Activated B cell treated with CpG ODN at 0.5 μM for 24 hours (primary cell): ENCODE measurements at regions not wholly inside any gene's neighbourhood (a gene's known extent, or its start where the extent isn't known, plus 50 kb on each side); places are given as distances from the start of the nearest gene placed in this dataset.

ENCODE experiments used
- ATAC-seq: fragments of 200-7000 bp; cut with Tn5 transposase; one replicate; pipeline ENCODE4 v1.10.0; 2021; ENCODE audit warnings: low read depth, mild to moderate bottlenecking, moderate library complexity
- CTCF ChIA-PET: fragments of 350-600 bp; sonication (Branson Sonifier 250); formaldehyde crosslinking; loops from one replicate; lab custom pipeline; 2021; ENCODE audit warnings: antibody characterized with exemption; lab: Charles Lee
- POLR2A ChIA-PET: fragments of 350-600 bp; sonication (Branson Sonifier 250); formaldehyde crosslinking; loops from one replicate; lab custom pipeline; 2021; ENCODE audit warnings: antibody characterized with exemption; lab: Charles Lee
- DNase-seq: peaks from one replicate; pipeline ENCODE4 v3.0.0; 2022
- H3K27ac Mint-ChIP-seq: one replicate; pipeline ENCODE4 v1.8.0; 2020; ENCODE audit warnings: mixed read lengths
- H3K27me3 Mint-ChIP-seq: one replicate; pipeline ENCODE4 v1.8.0; 2021; ENCODE audit warnings: mixed read lengths
- H3K36me3 Mint-ChIP-seq: one replicate; pipeline ENCODE4 v1.8.0; 2021; ENCODE audit warnings: low read depth, mixed read lengths
- H3K4me1 Mint-ChIP-seq: one replicate; pipeline ENCODE4 v1.8.0; 2021; ENCODE audit warnings: mixed read lengths
- H3K4me3 Mint-ChIP-seq: one replicate; pipeline ENCODE4 v1.8.0; 2020; ENCODE audit warnings: mild to moderate bottlenecking, mixed read lengths
- H3K9me3 Mint-ChIP-seq: one replicate; pipeline ENCODE4 v1.8.0; 2020; ENCODE audit warnings: mixed read lengths
- CTCF ChIP-seq: fragments of 200-600 bp; IDR thresholded peaks from one replicate; pipeline ENCODE4 v1.8.0; 2022; ENCODE audit warnings: antibody characterized with exemption, mild to moderate bottlenecking
- intact Hi-C: fragments of 100-400 bp; cut with micrococcal nuclease; formaldehyde crosslinking; loops from one replicate; pipeline ENCODE4 v1.15.1; 2024

GRCh38 chr3:30510596-30510995 is 95.8 kb upstream of the TGFBR2 start:
- intact Hi-C loops, result no loop called here
- DNase-seq, result no peak
- TF ChIP-seq CTCF, result no peak
- H3K36me3 Mint-ChIP-seq, result no peaks in the 10 kb centered on the region
- ChIA-PET CTCF (no interaction called here), POLR2A (no interaction called here)
- ATAC-seq, result no peak
- H3K27ac Mint-ChIP-seq, result no peak overlapping the region
- H3K9me3 Mint-ChIP-seq, result no peaks in the 10 kb centered on the region
- no peaks in the 10 kb centered on the region for H3K27me3 Mint-ChIP-seq
- H3K4me1 Mint-ChIP-seq, result peaks cover 17% of the 10 kb centered on the region
- H3K4me3 Mint-ChIP-seq, result no peak overlapping the region

- Mint-ChIP-seq H3K4me1 (peaks cover 17% of the 10 kb centered on the region), H3K9me3 (no peaks in the 10 kb centered on the region), H3K36me3 (no peaks in the 10 kb centered on the region), H3K27me3 (no peaks in the 10 kb centered on the region), H3K4me3 (no peak overlapping the region), H3K27ac (no peak overlapping the region)
- intact Hi-C loops, result no loop called here
- ChIA-PET POLR2A (no interaction called here), CTCF (no interaction called here)
- DNase-seq (no peak), ATAC-seq (no peak)
- TF ChIP-seq CTCF, result no peak
These were observed 94.7 kb upstream of the TGFBR2 start for GRCh38 chr3:30511524-30512251.

- H3K4me1 Mint-ChIP-seq, result peaks cover 17% of the 10 kb centered on the region
- TF ChIP-seq CTCF, result no peak
- DNase-seq (no peak), ATAC-seq (no peak)
- intact Hi-C loops, result no loop called here
- ChIA-PET POLR2A (no interaction called here), CTCF (no interaction called here)
- no peaks in the 10 kb centered on the region for H3K9me3 Mint-ChIP-seq
- H3K27ac Mint-ChIP-seq, result no peak overlapping the region
- no peaks in the 10 kb centered on the region for H3K36me3 Mint-ChIP-seq
- no peak overlapping the region for H3K4me3 Mint-ChIP-seq
- H3K27me3 Mint-ChIP-seq, result no peaks in the 10 kb centered on the region
These were observed 93.8 kb upstream of the TGFBR2 start for GRCh38 chr3:30512576-30512975.

- intact Hi-C loops, result no loop called here
- no peaks in the 10 kb centered on the region for H3K27me3 Mint-ChIP-seq
- POLR2A ChIA-PET, result interaction anchor here (0.6 kb wide), 1 partner anchor 18 kb away, joined by 3 read pairs; no protein-coding TSS in a partner anchor
- no peaks in the 10 kb centered on the region for H3K36me3 Mint-ChIP-seq
- H3K4me1 Mint-ChIP-seq, result peaks cover 9% of the 10 kb centered on the region
- no peak for TF ChIP-seq CTCF
- no peak overlapping the region for H3K4me3 Mint-ChIP-seq
- CTCF ChIA-PET, result no interaction called here
- H3K9me3 Mint-ChIP-seq, result no peaks in the 10 kb centered on the region
- DNase-seq, result no peak
- ATAC-seq, result no peak
- no peak overlapping the region for H3K27ac Mint-ChIP-seq
These were observed 92.8 kb upstream of the TGFBR2 start for GRCh38 chr3:30513374-30514152.

GRCh38 chr3:30516238-30516637 is 90.2 kb upstream of the TGFBR2 start:
- peaks cover 2% of the 10 kb centered on the region for H3K4me1 Mint-ChIP-seq
- H3K27ac Mint-ChIP-seq, result no peak overlapping the region
- no peak for TF ChIP-seq CTCF
- H3K27me3 Mint-ChIP-seq, result no peaks in the 10 kb centered on the region
- no peaks in the 10 kb centered on the region for H3K36me3 Mint-ChIP-seq
- no peaks in the 10 kb centered on the region for H3K9me3 Mint-ChIP-seq
- no peak for ATAC-seq
- no peak overlapping the region for H3K4me3 Mint-ChIP-seq
- DNase-seq, result no peak
- intact Hi-C loops, result no loop called here
- ChIA-PET POLR2A (no interaction called here), CTCF (no interaction called here)
